Right atrium auricular region (tissue), 2 donors: ENCODE measurements at regions not wholly inside any gene's neighbourhood (a gene's known extent, or its start where the extent isn't known, plus 50 kb on each side); places are given as distances from the start of the nearest gene placed in this dataset.
"Not testable (repeated sequence)": the region's sequence is repeated elsewhere in the genome, so short reads cannot be mapped to it uniquely, and the experiment has no call there.

Source experiments
- DNase-seq: peaks from one replicate; pipeline ENCODE4 v3.0.0-alpha.2; 2019; ENCODE audit warnings: low spot score
- H3K27ac ChIP-seq, 2 donors: fragments of 200-600 bp; sonication (generic); 1 replicate in 1 of 2; 2 replicates in 1 of 2; pipeline ENCODE4 v1.5.1; 2016 to 2019
- H3K27me3 ChIP-seq, 2 donors: fragments of 200-600 bp; sonication (generic); one replicate each; pipeline versions ENCODE4 v1.5.1 to v1.6.0; 2017 to 2019
- H3K36me3 ChIP-seq: fragments of 200-600 bp; sonication (generic); one replicate; pipeline ENCODE4 v1.5.1; 2016
- H3K4me1 ChIP-seq, 2 donors: fragments of 200-600 bp; sonication (generic); one replicate each; pipeline versions ENCODE4 v1.5.1 to v1.6.0; 2017 to 2019
- H3K4me3 ChIP-seq, 2 donors: fragments of 200-600 bp; sonication (generic); 1 replicate in 1 of 2; 2 replicates in 1 of 2; pipeline ENCODE4 v1.5.1; 2017 to 2019; ENCODE audit warnings: mild to moderate bottlenecking in 1 of 2, moderate library complexity in 1 of 2
- H3K9me3 ChIP-seq, 2 donors: fragments of 200-600 bp; sonication (generic); one replicate each; pipeline ENCODE4 v1.5.1; 2019
- TF ChIP-seq, protein P1 (sequence below), 2 donors: fragments of 200-600 bp; sonication (generic); IDR thresholded peaks; one replicate each; pipeline ENCODE4 v1.5.1; 2019; ENCODE audit warnings: antibody characterized with exemption in 2 of 2

DNA sequence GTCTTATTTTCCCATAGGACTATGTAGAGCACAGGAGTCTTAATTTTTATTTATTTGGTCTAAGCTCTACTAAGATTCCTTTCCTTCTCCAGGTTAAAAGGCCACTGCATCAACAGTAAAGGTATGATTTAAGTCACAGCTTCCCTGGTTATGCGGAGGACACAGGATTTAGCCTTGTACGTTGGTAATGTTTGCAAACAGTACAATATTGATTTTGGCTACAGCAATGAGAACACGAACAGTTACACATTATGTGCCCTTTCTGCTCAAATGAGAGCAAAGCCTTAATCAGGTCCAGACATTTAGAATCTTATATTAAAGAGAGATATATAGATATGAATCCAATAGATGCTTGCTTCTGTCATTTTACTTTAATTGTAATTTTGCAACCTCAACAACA lies 264.0 kb downstream of the NUF2 start:
- TF ChIP-seq, protein P1, sequence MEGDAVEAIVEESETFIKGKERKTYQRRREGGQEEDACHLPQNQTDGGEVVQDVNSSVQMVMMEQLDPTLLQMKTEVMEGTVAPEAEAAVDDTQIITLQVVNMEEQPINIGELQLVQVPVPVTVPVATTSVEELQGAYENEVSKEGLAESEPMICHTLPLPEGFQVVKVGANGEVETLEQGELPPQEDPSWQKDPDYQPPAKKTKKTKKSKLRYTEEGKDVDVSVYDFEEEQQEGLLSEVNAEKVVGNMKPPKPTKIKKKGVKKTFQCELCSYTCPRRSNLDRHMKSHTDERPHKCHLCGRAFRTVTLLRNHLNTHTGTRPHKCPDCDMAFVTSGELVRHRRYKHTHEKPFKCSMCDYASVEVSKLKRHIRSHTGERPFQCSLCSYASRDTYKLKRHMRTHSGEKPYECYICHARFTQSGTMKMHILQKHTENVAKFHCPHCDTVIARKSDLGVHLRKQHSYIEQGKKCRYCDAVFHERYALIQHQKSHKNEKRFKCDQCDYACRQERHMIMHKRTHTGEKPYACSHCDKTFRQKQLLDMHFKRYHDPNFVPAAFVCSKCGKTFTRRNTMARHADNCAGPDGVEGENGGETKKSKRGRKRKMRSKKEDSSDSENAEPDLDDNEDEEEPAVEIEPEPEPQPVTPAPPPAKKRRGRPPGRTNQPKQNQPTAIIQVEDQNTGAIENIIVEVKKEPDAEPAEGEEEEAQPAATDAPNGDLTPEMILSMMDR (IDR thresholded peaks at IDR 0.05), result no peak
- Histone ChIP-seq H3K4me3 (no peak overlapping the region), H3K27me3 (no peaks in the 10 kb centered on the region), H3K27ac (no peak overlapping the region), H3K9me3 (no peaks in the 10 kb centered on the region), H3K4me1 (no peaks in the 10 kb centered on the region), H3K36me3 (no peaks in the 10 kb centered on the region)
- no peak for DNase-seq

DNA sequence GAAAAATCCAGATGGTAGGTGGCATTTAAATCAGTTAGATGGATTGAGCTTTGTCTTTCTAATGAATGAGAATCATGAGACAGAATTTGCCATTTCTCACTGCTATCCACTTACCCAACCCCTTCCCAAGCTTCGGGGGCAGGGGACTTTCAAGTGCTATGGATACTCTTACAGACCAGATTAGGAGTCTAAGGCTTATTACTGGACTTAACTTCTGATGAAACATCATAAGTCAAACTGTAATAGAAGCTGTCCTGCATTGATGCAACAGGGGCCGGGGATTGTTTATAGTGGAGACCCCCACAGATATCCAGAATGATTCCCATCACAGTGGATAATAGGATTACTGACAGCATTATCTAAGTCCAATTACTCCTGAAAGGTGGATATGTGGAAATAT lies 267.0 kb downstream of the NUF2 start:
- Histone ChIP-seq H3K9me3 (no peaks in the 10 kb centered on the region), H3K4me1 (no peaks in the 10 kb centered on the region), H3K27ac (no peak overlapping the region), H3K4me3 (no peak overlapping the region), H3K36me3 (no peaks in the 10 kb centered on the region), H3K27me3 (no peaks in the 10 kb centered on the region)
- TF ChIP-seq, protein P1 (IDR thresholded peaks at IDR 0.05), result no peak
- no peak for DNase-seq

DNA sequence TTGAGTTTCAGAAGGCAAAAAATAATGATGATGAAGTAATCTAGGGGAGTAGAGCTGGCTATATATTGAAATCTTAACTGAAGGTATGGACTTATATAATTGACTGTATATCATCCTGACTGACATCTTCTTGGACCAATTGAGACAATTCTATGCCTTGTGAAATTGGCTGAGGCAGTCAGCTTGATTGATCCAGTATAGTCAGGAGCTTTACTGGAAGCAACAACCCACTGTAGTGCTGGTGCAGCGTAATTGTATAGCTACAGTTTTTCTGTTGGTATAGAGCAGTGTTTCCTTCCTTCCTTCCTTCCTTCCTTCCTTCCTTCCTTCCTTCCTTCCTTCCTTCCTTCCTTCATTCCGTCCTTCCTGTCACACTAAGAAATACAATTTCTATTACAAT lies 268.0 kb downstream of the NUF2 start:
- Histone ChIP-seq H3K4me1 (no peaks in the 10 kb centered on the region), H3K9me3 (no peaks in the 10 kb centered on the region), H3K4me3 (no peak overlapping the region), H3K36me3 (no peaks in the 10 kb centered on the region), H3K27me3 (no peaks in the 10 kb centered on the region), H3K27ac (no peak overlapping the region)
- TF ChIP-seq, protein P1 (IDR thresholded peaks at IDR 0.05), result no peak
- no peak for DNase-seq

DNA sequence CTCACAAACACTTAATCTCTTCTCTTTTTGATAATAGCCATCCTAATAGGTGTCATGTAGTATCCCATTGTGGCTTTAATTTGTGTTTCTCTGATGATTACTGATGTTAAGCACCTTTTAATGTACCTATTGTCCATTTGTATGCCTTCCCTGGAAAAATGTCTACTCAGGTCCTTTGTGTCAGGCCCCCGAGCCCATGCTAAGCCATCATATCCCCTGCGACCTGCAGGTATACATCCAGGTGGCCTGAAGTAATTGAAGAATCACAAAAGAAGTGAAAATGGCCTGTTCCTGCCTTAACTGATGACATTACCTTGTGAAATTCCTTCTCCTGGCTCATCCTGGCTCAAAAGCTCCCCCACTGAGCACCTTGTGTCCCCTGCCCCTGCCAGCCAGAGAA lies 269.4 kb downstream of the NUF2 start:
- not testable (repeated sequence) for H3K36me3 ChIP-seq, H3K4me1 ChIP-seq, H3K4me3 ChIP-seq, DNase-seq, H3K9me3 ChIP-seq, H3K27ac ChIP-seq, H3K27me3 ChIP-seq

DNA sequence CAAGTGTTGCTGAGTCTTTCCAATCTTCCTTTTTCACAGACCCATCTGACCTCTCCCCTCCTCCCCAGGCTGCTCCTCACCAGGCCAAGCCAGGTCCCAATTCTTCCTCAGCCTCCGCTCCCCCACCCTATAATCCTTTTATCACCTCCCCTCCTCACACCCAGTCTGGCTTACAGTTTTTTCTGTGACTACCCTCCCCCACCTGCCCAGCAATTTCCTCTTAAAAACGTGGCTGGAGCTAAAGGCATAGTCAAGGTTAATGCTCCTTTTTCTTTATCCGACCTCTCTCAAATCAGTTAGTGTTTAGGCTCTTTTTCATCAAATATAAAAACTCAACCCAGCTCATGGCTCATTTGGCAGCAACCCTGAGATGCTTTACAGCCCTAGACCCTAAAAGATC lies 270.9 kb downstream of the NUF2 start:
- H3K9me3 ChIP-seq, H3K27ac ChIP-seq, DNase-seq, H3K4me1 ChIP-seq, H3K27me3 ChIP-seq, H3K36me3 ChIP-seq, H3K4me3 ChIP-seq: not testable (repeated sequence)

DNA sequence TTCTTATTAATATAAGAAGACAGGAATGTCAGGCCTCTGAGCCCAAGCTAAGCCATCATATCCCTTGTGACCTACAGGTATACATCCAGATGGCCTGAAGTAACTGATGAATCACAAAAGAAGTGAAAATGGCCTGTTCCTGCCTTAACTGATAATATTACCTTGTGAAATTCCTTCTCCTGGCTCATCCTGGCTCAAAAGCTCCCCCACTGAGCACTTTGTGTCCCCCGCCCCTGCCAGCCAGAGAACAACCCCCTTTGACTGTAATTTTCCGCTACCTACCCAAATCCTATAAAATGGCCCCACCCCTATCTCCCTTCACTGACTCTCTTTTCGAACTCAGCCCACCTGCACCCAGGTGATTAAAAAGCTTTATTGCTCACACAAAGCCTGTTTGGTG lies 274.4 kb downstream of the NUF2 start:
- not testable (repeated sequence) for H3K9me3 ChIP-seq, H3K27ac ChIP-seq, DNase-seq, H3K36me3 ChIP-seq, H3K4me1 ChIP-seq, H3K4me3 ChIP-seq, H3K27me3 ChIP-seq

DNA sequence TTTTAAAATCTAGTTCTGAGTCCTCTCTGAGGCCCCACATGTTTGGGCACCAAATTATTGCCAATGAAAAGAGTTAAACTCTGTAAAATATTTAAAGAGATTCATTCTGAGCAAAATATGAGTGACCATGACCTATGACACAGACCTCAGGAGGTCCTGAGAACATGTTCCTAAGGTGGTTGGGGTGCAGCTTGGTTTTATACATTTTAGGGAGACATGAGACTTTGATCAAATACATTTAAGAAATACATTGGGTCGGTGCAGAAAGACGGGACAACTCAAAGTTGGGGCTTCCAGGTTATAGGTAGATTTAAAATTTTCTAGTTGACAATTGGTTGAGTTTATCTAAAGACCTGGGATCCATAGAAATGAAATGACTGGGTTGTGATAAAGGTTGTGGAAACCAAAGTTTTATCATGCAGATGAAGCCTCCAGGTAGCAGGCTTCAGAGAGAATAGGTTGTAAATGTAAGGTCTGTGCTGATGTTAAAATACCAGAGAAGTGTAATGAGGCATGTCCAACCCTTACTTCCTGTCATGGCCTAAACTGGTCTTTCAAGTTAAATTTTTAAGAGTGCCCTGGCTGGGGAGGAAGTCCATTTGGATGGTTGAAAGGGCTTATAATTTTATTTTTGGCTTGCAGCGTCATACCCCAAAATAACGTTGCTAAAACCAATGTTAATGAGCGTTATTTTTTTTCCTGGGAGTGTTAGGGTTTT lies 274.9 kb downstream of the NUF2 start:
- no peaks in the 10 kb centered on the region for H3K9me3 ChIP-seq
- no peak for DNase-seq

More for the DNA sequence above, 274.9 kb downstream of the NUF2 start:
- no peaks in the 10 kb centered on the region for H3K36me3 ChIP-seq
- no peak overlapping the region for H3K4me3 ChIP-seq
- no peaks in the 10 kb centered on the region for H3K27me3 ChIP-seq
- H3K4me1 ChIP-seq, result no peaks in the 10 kb centered on the region
- TF ChIP-seq, protein P1 (IDR thresholded peaks at IDR 0.05), result no peak
- H3K27ac ChIP-seq, result no peak overlapping the region
